GM12872 (cell line): ENCODE measurements at regions not wholly inside any gene's neighbourhood (a gene's known extent, or its start where the extent isn't known, plus 50 kb on each side); places are given as distances from the start of the nearest gene placed in this dataset.

ENCODE experiments used
- CTCF ChIP-seq: IDR thresholded peaks from 3 replicates; pipeline ENCODE4 v1.5.1; 2011; ENCODE audit warnings: low read depth, mild to moderate bottlenecking, low read length, moderate library complexity; ENCODE audit not compliant: insufficient read depth

DNA sequence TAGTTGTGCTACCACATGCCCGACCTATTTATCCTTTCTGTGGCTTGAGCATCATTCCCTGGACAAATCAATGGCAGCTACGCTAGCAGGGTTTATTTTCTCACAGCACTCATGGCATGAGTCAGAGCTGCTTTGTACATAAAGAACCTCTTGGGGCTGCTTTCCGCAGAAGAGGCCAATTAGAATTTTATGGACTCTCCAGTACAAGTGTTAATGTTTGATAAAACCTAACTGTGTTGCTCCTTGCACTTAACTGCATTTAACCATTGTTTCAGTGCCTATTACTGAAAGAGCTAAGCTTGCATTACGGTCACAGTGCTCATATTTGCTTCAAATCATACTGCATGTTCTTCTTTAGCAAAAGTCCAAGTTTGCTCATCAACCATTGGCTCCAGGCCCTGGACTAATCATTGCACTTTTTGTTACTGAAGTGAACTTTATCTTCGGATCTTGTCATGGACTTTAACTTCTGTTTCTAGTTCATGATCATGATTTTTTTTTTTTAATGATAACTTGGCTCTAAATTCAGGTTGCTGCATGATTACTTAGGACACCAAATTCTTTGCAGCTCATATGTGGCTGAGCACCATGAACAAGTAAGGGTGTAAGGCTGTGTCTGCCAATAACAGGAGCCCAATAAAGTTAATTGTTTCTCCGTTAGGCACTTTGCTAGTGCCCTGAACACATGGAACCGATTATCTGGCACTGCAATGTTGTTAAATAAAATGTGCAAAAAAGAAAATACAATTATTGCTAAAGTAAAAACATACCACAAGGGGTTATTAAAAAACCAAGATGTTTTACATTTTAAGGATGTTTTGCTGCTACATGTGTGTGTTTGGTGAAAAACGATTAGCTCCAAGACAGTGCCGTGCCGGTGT, 492.2 kb downstream of the KCNJ2 start:
- no peak for TF ChIP-seq CTCF

DNA sequence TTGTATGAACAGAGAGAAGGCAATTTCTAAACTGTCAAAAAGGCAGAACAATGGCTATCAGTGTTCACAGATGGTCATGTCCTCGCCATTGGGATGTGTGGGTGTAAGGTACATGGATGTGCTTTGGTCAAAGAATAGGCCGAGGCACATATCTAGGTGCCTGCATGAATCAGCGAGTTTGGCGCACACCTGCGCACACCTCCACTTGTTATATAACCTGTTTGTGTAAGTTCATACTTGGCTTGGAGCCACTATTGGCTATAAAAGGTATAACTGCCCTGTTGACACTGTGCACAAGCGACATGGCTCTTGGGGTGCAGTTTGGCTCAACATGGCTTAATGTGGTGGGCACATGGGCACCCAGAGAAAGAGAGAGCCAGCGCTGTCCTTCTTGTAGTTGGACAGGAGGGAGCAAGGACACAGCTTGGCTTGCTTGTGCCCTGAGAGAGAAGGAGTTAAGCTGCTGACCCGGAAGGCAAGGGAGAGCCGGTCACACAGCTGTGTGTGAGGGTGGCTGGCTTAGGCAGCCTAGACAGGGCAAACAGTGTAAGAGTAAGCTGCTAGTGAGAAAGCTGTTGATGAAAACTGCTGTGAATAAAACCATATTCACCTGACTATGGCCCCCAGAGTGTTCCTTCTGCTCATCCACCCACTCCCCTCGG, 499.1 kb downstream of the KCNJ2 start:
- TF ChIP-seq CTCF: no peak

GRCh38 chr17:70668938-70669778, 499.8 kb downstream of the KCNJ2 start:
- TF ChIP-seq CTCF: no peak

- TF ChIP-seq CTCF: no peak
Observed at GRCh38 chr17:70674061-70674460, 504.7 kb downstream of the KCNJ2 start.

GRCh38 chr17:70675070-70675590, 505.8 kb downstream of the KCNJ2 start:
- no peak for TF ChIP-seq CTCF

DNA sequence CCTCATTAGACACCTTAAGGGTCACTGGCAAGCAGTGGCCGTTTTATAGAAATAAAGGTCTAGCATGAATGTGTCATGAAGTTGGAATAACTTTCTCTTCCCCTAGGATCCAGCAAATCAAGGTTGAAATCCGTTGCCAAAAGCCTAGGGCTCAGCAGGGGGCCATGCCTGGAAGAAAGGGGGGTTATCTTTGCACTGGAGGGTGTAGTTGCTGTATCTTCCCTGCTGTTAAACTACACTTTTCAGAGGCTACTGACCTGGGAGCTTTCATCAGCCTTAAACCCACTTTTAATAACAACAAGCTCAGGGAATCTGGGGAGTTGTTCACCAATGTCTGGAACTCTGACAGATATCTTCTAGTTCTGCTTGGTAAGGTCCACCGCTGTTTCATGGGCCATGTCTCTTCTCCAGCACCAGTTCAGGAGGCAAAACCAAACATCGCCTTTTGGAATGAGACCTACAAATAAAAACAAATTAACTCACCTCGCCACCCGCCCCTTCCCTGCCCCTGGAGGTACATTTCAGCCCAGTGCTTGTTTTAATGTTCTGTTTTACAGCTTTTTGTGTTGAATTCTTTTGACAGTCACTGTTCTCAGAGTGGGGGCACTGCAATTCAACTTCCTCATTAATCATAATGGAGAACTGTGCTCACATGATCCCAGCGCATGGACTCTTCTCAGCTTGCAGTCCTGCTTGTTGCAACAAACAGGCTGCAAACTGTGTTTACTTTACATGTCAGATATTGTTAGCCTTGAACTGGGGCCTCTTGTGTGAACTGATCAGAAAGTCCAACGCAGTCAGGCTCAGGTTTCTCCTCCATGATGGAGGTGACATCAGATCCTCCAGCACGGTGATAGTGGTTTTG, 508.7 kb downstream of the KCNJ2 start:
- no peak for TF ChIP-seq CTCF
